ENCODE measurements at regions not wholly inside any gene's neighbourhood (a gene's known extent, or its start where the extent isn't known, plus 50 kb on each side); places are given as distances from the start of the nearest gene placed in this dataset.
"Not testable (repeated sequence)": the region's sequence is repeated elsewhere in the genome, so short reads cannot be mapped to it uniquely, and the experiment has no call there.

GRCh38 chr11:109041876-109042275 lies 377.0 kb downstream of the DDX10 start:
- H3K27ac ChIP-seq, result no peak overlapping the region
- DNase-seq (ENCODE audit: low read depth, low spot score), result no peak

GRCh38 chr11:109043315-109043714 lies 378.4 kb downstream of the DDX10 start:
- DNase-seq (ENCODE audit: low read depth, low spot score), result no peak
- no peak overlapping the region for H3K27ac ChIP-seq

GRCh38 chr11:109046284-109046992 lies 375.6 kb upstream of the C11orf87 start:
- DNase-seq (ENCODE audit: low read depth, low spot score), result no peak
- no peak overlapping the region for H3K27ac ChIP-seq

GRCh38 chr11:109048098-109048497 lies 373.9 kb upstream of the C11orf87 start:
- DNase-seq (ENCODE audit: low read depth, low spot score), result no peak

GRCh38 chr11:109051200-109051599 lies 370.8 kb upstream of the C11orf87 start:
- no peak overlapping the region for H3K27ac ChIP-seq
- no peak for DNase-seq (ENCODE audit: low read depth, low spot score)

More at GRCh38 chr11:109048098-109048497, 373.9 kb upstream of the C11orf87 start:
- no peak overlapping the region for H3K27ac ChIP-seq

GRCh38 chr11:109059402-109059801 lies 362.6 kb upstream of the C11orf87 start:
- H3K27ac ChIP-seq, result no peak overlapping the region
- DNase-seq (ENCODE audit: low read depth, low spot score), result no peak

- H3K27ac ChIP-seq, result no peak overlapping the region
- no peak for DNase-seq (ENCODE audit: low read depth, low spot score)
Measured at GRCh38 chr11:109061394-109061793, 360.6 kb upstream of the C11orf87 start.

GRCh38 chr11:109062445-109062844 lies 359.5 kb upstream of the C11orf87 start:
- DNase-seq (ENCODE audit: low read depth, low spot score), result no peak
- H3K27ac ChIP-seq, result no peak overlapping the region

- DNase-seq (ENCODE audit: low read depth, low spot score), result no peak
- H3K27ac ChIP-seq, result no peak overlapping the region
Measured at GRCh38 chr11:109062871-109063270, 359.1 kb upstream of the C11orf87 start.

GRCh38 chr11:109064618-109065311 lies 357.2 kb upstream of the C11orf87 start:
- not testable (repeated sequence) for H3K27ac ChIP-seq; DNase-seq (ENCODE audit: low read depth, low spot score)

GRCh38 chr11:109071262-109071661 lies 350.7 kb upstream of the C11orf87 start:
- H3K27ac ChIP-seq, result no peak overlapping the region
- no peak for DNase-seq (ENCODE audit: low read depth, low spot score)

- DNase-seq (ENCODE audit: low read depth, low spot score), result peak; percentile 14
- H3K27ac ChIP-seq, result no peak overlapping the region
Measured at GRCh38 chr11:109071712-109072524, 350.1 kb upstream of the C11orf87 start.

- no peak for DNase-seq (ENCODE audit: low read depth, low spot score)
- no peak overlapping the region for H3K27ac ChIP-seq
Measured at GRCh38 chr11:109073032-109073822, 348.8 kb upstream of the C11orf87 start.

- no peak overlapping the region for H3K27ac ChIP-seq
Measured at GRCh38 chr11:109075976-109076375, 346.0 kb upstream of the C11orf87 start.

GRCh38 chr11:109076870-109077269 lies 345.1 kb upstream of the C11orf87 start:
- no peak for DNase-seq (ENCODE audit: low read depth, low spot score)
- no peak overlapping the region for H3K27ac ChIP-seq

More at GRCh38 chr11:109075976-109076375, 346.0 kb upstream of the C11orf87 start:
- no peak for DNase-seq (ENCODE audit: low read depth, low spot score)

- DNase-seq (ENCODE audit: low read depth, low spot score), result no peak
- no peak overlapping the region for H3K27ac ChIP-seq
Measured at GRCh38 chr11:109077291-109077920, 344.6 kb upstream of the C11orf87 start.

- DNase-seq (ENCODE audit: low read depth, low spot score), result no peak
- no peak overlapping the region for H3K27ac ChIP-seq
Measured at GRCh38 chr11:109085708-109086373, 336.1 kb upstream of the C11orf87 start.

GRCh38 chr11:109086931-109087330 lies 335.1 kb upstream of the C11orf87 start:
- no peak for DNase-seq (ENCODE audit: low read depth, low spot score)
- H3K27ac ChIP-seq, result no peak overlapping the region

GRCh38 chr11:109088086-109088485 lies 333.9 kb upstream of the C11orf87 start:
- H3K27ac ChIP-seq, result no peak overlapping the region
- no peak for DNase-seq (ENCODE audit: low read depth, low spot score)
